Stimulated activated CD4-positive, alpha-beta T cell treated with anti-CD3 and anti-CD28 coated beads, Interleukin-2, amount 100 ng/mL, for 48 hours (primary cell): ENCODE measurements at regions not wholly inside any gene's neighbourhood (a gene's known extent, or its start where the extent isn't known, plus 50 kb on each side); places are given as distances from the start of the nearest gene placed in this dataset.

ENCODE experiments used
- DNase-seq, 2 donors: peaks; one replicate each; pipeline ENCODE4 v3.0.0-alpha.2; 2020

DNA sequence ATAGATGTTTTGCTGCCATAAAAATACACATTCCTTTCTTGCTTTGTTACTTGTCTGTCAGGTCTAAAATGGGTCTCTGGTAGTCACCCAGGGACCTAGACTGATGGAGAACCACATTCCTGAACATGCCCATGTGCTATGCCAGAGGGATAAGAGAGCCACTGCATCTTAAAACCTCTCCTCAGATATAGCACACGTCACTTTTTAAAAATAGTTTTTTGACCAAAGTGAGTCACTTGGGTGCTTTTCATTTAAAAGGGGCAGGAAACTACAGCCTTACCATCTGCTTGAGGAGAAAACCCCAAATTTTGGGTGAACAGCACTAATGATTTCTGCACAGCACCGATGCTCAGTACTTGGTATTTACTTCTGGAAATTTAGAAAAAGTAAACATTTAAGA, 197.8 kb downstream of the OGFRL1 start:
- no peak for DNase-seq

- DNase-seq = no peak
These were observed 199.6 kb downstream of the OGFRL1 start for GRCh38 chr6:71488186-71488585.

GRCh38 chr6:71489736-71490135, 201.1 kb downstream of the OGFRL1 start:
- no peak for DNase-seq

GRCh38 chr6:71490876-71491275, 202.3 kb downstream of the OGFRL1 start:
- DNase-seq = no peak

- DNase-seq = no peak
These were observed 203.2 kb downstream of the OGFRL1 start for GRCh38 chr6:71491844-71492243.

DNA sequence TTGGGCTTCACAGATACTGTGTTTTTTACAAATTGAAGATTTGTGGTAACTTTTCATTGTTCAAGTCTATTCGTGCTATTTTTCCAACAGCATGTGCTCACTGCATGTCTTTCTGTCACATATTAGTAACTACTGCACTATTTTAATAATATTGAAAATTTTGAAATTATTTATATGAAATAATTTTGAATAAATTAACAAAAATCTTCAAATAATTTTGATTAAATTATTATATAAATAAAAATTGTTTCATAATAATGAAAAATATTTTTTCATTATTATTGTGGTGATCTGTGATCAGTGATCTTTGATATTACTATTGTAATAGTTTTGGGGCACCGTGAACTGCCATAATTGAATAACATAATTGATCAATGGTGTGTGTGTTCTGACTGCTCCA, 204.1 kb downstream of the OGFRL1 start:
- no peak for DNase-seq

- no peak for DNase-seq
These were observed 207.6 kb downstream of the OGFRL1 start for GRCh38 chr6:71496018-71496721.

DNA sequence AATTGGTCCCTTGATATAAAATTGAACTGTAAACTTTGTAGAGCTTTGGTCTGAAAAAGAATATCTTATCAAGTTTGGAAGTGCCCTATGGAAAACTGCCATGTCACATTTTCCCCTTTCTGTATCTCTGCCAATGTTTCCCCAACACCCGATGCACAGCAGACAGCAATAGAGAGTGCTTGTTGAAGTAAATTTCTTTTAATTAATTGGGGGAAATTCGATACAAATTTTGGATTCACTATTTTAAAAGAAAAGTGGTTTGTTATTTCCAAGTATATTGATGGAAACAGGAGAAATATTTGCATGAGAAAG, 208.1 kb downstream of the OGFRL1 start:
- DNase-seq = no peak

- DNase-seq = no peak
These were observed 210.0 kb downstream of the OGFRL1 start for GRCh38 chr6:71498638-71499037.

DNA sequence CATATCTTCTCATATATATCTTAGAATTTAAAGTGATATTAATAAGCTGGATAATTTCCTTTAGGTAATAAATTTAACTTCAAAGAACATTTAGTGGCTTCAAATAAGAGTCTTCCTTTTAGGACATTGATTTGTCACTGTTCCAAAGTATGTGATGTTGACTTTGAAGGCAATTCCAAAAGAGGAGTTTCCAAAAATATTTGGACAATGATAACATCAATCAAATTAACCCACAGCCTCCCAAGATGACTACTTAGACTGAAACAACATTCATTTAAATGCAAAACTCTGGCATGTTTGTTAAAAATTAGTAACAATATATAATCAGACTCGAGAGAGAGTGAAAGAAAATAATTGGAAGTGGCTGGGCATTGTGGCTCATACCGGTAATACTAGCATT, 211.1 kb downstream of the OGFRL1 start:
- DNase-seq = no peak

DNA sequence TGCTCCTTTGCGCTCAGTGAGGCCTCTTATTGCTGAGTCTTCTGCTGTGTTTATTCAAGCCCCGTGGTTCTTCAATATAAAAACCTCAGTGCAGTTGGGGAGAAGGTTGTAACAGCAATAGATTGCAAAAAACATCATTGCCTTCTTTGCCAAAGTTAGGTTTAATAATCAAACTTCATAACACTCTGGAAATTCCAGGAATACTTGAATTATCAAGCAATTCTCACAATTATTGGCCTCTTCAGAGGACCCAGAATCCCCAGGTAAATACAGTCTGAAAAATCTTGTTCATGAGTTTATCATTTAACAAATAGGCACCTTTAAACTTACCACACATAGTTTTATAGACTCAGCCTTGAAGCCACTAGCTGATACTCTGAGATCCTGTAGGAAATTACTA, 213.6 kb downstream of the OGFRL1 start:
- DNase-seq = no peak

GRCh38 chr6:71502956-71503355, 214.3 kb downstream of the OGFRL1 start:
- no peak for DNase-seq

DNA sequence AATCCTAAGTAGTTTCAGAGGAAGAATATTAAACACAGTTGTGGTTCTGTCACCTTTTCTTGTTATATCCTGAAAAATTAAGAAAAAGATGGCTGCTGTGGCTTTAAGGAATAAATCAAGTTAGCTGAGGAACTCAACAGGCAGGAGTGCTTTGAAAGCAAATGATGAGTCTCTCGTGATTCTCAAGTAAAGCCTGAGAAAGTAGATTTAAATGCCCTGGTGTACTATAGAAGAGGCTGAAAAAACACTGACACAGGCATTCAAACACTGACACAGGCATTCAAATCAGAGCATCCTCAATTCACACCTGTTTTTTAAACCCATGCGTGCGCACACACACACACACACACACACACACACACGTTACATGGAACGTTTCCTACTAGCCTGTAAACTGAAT, 218.6 kb downstream of the OGFRL1 start:
- no peak for DNase-seq

GRCh38 chr6:71509191-71510005, 220.8 kb downstream of the OGFRL1 start:
- no peak for DNase-seq

- DNase-seq = no peak
These were observed 221.6 kb downstream of the OGFRL1 start for GRCh38 chr6:71510057-71510713.

GRCh38 chr6:71510856-71511255, 222.2 kb downstream of the OGFRL1 start:
- DNase-seq = no peak

- no peak for DNase-seq
These were observed 223.6 kb downstream of the OGFRL1 start for GRCh38 chr6:71512256-71512655.

DNA sequence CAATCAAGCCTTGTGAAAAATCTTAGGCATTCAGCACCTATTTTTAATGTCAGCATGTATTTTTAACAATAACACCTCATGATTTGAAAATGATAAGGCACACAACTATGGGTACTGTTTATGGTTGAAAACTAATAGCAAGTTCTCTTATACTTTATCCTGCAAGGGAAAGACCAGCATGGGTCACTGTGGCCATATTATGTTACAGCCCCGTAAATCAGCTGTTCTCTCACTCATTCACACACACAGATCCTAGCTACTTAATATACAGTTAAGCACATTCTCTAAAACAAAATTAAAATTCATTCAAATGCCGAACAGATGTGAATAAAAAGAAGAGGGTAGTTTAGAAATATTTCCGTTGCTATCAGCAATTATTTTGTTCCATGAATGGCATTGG, 224.4 kb downstream of the OGFRL1 start:
- no peak for DNase-seq

- DNase-seq = no peak
These were observed 234.9 kb downstream of the OGFRL1 start for GRCh38 chr6:71523548-71523947.

DNA sequence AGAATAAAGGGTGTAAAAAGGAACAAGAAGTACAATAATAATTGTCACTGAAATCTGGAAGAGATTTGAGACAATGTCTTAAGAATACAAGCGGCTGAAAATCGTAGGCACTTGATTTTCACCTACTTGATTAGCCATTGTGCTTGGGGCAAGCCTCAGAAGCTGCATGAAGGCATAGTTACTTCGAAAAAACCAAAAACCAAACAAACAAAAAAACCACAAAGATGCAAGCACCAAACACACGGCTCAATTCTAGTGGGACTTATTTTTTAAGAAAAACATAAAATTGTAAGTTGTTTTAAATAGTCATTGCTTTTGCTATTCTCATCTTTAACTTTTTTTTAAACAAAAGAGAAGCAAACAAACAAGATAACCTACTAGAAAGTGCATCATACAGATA, 235.6 kb downstream of the OGFRL1 start:
- no peak for DNase-seq

GRCh38 chr6:71527886-71528285, 239.3 kb downstream of the OGFRL1 start:
- no peak for DNase-seq

DNA sequence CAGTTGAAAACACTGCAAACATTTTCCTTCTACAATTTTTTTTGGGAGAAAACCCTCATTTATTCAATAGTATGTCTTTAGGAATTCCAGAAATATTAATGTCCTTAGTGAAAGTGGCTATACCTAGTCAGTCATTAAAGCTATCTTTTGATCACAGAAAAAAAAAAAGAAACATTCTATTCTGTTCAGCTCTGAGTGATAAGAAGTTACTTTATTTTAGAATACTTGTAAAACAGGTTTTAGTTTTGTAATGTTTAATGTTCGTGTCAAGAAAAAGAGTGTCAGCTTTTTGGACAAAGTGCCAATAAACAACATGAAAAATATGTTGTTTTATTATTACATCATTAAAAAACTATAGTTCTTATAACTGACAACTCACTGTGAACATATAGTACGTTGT, 240.4 kb downstream of the OGFRL1 start:
- DNase-seq = no peak

- no peak for DNase-seq
These were observed 241.2 kb downstream of the OGFRL1 start for GRCh38 chr6:71529769-71530168.

DNA sequence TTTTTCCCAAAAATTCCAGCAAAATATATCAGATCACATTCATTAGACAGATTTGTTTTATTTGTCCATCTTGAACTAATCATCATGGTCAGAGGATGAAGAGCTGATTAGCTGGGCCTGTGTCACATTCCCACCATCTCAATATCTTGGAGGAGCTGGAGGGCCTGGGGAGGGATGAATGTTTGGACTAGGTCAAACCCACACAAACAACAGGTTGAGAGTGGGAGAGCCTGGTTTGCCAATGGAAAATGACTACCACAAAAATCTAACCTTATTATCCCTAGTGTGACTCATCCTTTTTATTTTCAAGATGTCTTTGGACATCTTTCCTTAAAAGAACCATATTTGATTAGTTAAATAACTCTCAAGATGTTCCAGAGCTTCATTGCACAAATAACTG, 242.4 kb downstream of the OGFRL1 start:
- DNase-seq = no peak
